ENCODE measurements at regions not wholly inside any gene's neighbourhood (a gene's known extent, or its start where the extent isn't known, plus 50 kb on each side); places are given as distances from the start of the nearest gene placed in this dataset.

DNA sequence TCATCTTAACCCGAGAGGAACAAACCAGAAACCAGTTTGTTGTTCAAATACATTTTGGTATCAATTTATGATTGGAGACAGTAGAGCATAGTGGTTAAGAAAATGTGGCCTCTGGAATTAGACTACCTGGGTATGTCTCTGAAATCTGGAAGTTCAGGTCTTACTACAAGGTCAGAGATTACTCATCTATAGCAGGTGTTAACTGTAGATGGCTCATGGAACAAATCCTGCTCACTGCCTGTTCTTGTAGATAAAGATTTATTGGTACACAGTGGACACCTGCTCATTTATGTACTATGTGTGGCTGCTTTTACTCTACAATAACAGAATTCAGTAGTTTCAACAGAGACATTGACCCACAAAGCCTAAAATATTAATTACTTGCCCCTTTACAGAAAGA, 413.3 kb downstream of the CNTN6 start:
- TF ChIP-seq, protein P1, sequence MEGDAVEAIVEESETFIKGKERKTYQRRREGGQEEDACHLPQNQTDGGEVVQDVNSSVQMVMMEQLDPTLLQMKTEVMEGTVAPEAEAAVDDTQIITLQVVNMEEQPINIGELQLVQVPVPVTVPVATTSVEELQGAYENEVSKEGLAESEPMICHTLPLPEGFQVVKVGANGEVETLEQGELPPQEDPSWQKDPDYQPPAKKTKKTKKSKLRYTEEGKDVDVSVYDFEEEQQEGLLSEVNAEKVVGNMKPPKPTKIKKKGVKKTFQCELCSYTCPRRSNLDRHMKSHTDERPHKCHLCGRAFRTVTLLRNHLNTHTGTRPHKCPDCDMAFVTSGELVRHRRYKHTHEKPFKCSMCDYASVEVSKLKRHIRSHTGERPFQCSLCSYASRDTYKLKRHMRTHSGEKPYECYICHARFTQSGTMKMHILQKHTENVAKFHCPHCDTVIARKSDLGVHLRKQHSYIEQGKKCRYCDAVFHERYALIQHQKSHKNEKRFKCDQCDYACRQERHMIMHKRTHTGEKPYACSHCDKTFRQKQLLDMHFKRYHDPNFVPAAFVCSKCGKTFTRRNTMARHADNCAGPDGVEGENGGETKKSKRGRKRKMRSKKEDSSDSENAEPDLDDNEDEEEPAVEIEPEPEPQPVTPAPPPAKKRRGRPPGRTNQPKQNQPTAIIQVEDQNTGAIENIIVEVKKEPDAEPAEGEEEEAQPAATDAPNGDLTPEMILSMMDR (IDR thresholded peaks at IDR 0.05 in 4 of 5, conservative IDR thresholded peaks at IDR 0.05 in 1 of 5) = no peak
- TF ChIP-seq POLR2A (IDR thresholded peaks at IDR 0.05) = no peak

Measured in gastrocnemius medialis (tissue), 4 donors.